ENCODE measurements at regions not wholly inside any gene's neighbourhood (a gene's known extent, or its start where the extent isn't known, plus 50 kb on each side); places are given as distances from the start of the nearest gene placed in this dataset.

- DNase-seq (ENCODE audit: low read depth in 2 of 2) = no peak
These were observed 771.3 kb upstream of the ARGLU1 start for GRCh38 chr13:107339209-107339608.

- DNase-seq (ENCODE audit: low read depth in 2 of 2) = no peak
These were observed 764.3 kb upstream of the ARGLU1 start for GRCh38 chr13:107332188-107332587.

GRCh38 chr13:107331359-107331758 lies 763.4 kb upstream of the ARGLU1 start:
- DNase-seq (ENCODE audit: low read depth in 2 of 2) = no peak

- DNase-seq (ENCODE audit: low read depth in 2 of 2) = no peak
These were observed 762.5 kb upstream of the ARGLU1 start for GRCh38 chr13:107330484-107330883.

DNA sequence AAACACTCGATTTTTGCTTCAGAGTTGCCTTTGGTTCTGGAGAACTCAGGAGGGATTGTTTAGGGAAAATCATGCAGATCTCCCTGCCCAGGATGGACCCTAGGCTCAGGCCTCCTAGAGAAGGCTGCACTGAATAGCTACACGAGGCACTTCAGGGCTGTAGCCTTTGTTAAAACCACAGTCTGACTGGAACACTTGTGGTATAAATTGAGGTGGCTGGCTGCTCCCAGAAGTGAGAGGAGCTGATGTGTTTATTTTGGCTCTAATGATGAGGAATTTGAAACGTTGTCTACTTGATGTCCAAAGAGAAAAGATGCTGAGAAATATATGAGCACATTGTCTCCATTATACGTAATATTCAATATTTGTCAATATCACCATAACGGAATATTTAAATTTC lies 762.1 kb upstream of the ARGLU1 start:
- DNase-seq (ENCODE audit: low read depth in 2 of 2) = no peak

- DNase-seq (ENCODE audit: low read depth in 2 of 2) = no peak
These were observed 756.7 kb upstream of the ARGLU1 start for GRCh38 chr13:107324416-107325204.

DNA sequence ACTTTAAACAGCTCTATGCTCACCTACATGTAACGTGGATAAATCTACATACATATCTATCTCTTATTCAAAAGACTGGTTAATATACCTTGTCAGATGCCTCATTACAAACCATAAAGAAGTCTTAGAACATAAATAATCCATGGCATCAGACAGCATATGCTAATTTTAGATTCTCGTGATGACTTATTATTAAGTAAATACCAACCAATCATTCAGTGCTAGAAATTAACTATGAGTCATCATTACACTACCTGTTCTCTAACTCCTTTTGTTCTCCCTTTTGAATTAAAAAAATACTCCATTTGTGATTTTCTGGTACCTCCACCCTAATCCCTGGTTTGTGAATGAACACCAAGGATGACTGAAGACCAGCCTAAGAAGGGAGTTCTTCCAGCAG lies 754.3 kb upstream of the ARGLU1 start:
- DNase-seq (ENCODE audit: low read depth in 2 of 2) = no peak

DNA sequence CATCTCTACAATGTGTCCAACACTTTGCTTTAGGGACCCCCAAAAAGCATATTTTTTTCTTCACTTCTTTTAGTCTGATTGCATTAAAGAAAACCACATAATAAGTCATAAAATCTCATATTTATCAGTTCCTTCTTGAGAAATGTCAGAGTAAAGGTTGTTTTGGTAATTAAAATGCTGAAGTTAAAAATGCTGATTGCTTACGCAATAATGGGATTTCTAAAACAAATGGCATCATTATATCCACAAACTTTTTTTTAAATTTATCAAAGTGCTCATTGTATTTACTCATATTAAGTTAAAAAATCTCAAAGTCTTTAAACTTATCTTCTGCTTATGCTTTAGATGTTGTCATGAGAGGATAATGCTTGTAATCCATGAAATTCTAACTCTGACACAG lies 737.2 kb upstream of the ARGLU1 start:
- no peak for DNase-seq (ENCODE audit: low read depth in 2 of 2)

GRCh38 chr13:107301724-107302374 lies 733.9 kb upstream of the ARGLU1 start:
- no peak for DNase-seq (ENCODE audit: low read depth in 2 of 2)

DNA sequence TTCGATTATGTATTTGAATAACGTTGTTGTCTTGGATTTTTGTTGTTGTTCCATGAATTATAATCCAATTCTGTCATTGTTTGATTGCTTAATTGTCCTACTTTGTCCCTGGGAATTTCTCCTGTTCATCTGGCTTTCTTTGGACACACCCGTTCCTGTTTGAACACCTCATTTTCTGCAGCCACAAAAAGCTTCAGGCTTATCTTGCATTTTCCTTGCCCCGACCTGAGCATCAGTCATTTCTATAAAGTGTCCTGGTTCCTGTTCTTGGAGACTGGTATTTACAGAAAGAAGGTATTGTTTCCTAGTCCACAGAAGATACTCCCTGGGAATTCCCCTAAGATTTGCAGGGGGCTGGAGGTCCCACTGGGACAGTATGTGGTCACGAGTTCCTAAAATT lies 731.8 kb upstream of the ARGLU1 start:
- DNase-seq (ENCODE audit: low read depth in 2 of 2) = no peak

- no peak for DNase-seq (ENCODE audit: low read depth in 2 of 2)
These were observed 728.9 kb upstream of the ARGLU1 start for GRCh38 chr13:107296804-107297203.

DNA sequence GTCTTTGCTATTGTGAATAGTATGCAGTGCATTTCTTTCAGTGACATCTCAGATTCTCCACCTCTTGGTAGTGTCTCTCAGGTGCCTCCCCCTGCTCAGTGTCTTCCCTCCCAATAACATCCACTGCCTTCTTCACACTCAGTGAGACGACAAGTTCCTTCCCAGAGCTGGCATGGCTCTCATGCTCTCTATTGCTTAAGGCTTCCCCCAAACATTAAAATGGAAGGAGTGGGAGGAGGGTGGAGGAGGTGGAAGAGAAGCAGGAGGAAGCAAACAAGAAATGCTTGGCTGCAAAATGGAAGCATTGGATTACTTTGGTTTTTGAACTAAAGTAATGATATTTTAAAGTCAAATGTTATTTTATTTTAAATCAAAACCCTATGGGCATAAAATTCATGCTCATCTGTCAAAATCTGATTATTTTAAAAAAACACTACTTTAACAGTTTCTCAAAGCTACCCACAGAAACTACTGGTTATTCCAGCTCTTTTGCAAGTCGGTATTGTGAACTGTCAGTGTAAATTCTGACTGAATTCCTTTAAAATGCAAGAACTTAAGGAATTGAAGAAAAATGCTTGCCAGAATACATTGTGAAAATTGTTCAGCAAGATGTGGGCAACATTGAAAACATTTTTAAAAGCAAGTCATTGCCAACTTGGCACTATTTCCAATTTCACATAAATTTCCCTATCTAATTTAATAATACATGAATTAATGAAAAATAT lies 727.6 kb upstream of the ARGLU1 start:
- no peak for DNase-seq (ENCODE audit: low read depth in 2 of 2)

GRCh38 chr13:107293924-107294323 lies 726.0 kb upstream of the ARGLU1 start:
- DNase-seq (ENCODE audit: low read depth in 2 of 2) = no peak

DNA sequence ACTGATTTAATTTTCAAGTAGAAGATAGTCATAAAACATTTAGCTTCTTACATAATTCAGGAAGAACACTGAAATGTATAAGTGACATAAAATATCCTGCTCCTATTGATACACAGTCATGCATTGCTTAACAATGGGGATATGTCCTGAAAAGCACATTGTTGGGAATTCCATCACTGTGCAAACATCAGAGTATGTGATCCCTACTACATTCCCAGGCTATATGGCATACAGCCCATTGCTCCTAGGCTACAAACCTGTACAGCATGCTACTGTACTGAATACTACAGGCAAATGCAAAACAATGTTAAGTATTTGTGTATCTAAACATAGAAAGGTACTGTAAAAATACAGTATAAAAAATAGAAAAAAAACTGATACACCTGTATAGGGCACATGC lies 723.9 kb upstream of the ARGLU1 start:
- no peak for DNase-seq (ENCODE audit: low read depth in 2 of 2)

DNA sequence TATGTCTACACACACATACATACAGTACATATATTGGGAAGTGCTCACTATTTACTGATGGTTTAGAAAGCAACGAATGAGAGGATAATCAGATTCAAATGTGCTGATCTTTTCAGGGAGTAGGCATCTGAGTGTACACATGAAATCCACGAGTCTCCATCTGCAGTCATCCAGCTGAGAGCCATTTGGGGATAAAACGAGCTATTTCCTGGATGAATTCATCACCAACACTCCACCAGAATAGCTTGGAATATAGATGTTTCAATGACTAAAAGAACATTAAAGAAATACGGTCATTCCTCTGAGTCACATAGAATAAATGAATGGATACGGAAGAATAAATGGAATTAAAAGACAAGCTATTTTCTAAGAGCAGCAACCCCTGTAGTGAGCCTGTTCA lies 721.6 kb upstream of the ARGLU1 start:
- DNase-seq (ENCODE audit: low read depth in 2 of 2) = no peak

GRCh38 chr13:107284173-107284572 lies 716.2 kb upstream of the ARGLU1 start:
- no peak for DNase-seq (ENCODE audit: low read depth in 2 of 2)

- no peak for DNase-seq (ENCODE audit: low read depth in 2 of 2)
These were observed 710.0 kb upstream of the ARGLU1 start for GRCh38 chr13:107277911-107278310.

- no peak for DNase-seq (ENCODE audit: low read depth in 2 of 2)
These were observed 709.0 kb upstream of the ARGLU1 start for GRCh38 chr13:107276936-107277335.

DNA sequence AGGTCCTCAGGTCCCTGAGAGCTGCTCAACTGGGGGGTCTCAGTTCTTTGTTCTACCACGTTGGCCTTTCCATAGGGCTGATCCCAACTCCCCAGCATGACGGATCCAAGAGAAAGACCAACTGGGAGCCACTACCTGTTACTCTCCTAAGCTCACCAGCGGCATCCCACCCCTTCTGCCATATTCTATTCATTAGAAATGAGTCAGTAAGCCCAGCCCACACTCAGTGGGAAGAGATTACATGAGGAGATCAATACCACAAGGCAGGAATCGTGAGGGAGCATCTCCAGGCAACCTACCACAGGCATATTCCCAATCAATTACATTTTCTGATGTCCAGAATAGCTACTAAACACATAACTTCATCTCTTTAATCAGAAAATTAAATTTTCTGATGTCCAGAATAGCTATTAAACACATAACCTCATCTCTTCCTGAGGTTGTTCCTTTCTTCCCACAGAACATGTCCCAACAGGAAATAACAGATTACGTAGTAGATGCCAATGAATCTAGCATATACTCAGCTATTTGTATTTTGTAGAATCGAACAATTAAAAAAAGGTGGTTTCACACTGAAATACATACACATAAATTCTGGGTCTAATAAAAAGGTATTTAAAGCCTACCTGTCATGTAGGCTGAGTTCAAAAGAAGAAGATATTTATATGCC lies 708.1 kb upstream of the ARGLU1 start:
- no peak for DNase-seq (ENCODE audit: low read depth in 2 of 2)

DNA sequence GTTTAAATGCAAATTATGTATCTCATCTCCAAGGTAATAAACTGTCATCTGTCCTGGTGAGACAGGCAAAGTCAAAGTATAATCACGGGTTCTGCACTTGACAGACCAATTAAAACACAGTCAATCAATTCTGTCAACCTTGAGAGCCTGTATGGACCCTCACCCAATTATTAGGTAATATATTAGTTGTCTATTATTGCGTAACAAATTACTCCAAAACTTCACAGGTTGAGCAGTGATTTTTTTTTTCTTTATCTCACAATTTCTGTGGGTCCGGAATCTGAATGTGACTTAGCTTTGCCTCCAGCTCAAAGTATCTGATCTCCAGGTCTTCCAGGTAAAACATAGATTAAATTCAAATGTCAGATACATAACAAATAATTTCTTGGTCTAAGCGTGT lies 707.4 kb upstream of the ARGLU1 start:
- no peak for DNase-seq (ENCODE audit: low read depth in 2 of 2)

GRCh38 chr13:107271227-107271626 lies 703.3 kb upstream of the ARGLU1 start:
- no peak for DNase-seq (ENCODE audit: low read depth in 2 of 2)

DNA sequence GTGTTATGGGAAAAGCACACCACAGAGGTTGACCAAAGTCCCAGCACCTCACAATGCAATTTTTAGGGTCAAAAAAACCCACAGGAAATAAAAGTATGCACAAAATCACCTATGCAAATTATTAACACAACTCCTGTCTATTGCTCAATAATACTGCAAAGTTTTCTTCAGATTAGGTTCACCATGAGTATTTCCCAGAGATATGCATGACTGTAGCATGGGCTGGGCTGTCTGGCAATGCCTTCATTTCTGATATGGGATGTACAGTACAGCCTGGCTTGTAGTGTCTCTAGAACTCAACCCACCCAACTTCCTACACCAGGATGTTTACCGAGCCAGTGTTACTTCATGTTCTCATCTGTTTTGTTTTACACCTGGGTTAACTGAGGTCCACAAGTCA lies 698.7 kb upstream of the ARGLU1 start:
- no peak for DNase-seq (ENCODE audit: low read depth in 2 of 2)

All from stimulated activated CD8-positive, alpha-beta memory T cell treated with anti-CD3 and anti-CD28 coated beads, Interleukin-7, amount 100 ng/mL, for 4 hours (primary cell).